Mammary epithelial cell (primary cell): ENCODE measurements at regions not wholly inside any gene's neighbourhood (a gene's known extent, or its start where the extent isn't known, plus 50 kb on each side); places are given as distances from the start of the nearest gene placed in this dataset.
"Not testable (repeated sequence)": the region's sequence is repeated elsewhere in the genome, so short reads cannot be mapped to it uniquely, and the experiment has no call there.

Experiments used
- EZH2 ChIP-seq: IDR thresholded peaks from 2 replicates; pipeline ENCODE4 v1.6.1; 2012; ENCODE audit warnings: low read length, inconsistent platforms, borderline replicate concordance
- TF ChIP-seq, protein P1 (sequence below), 2 donors: IDR thresholded peaks in 1 of 2; conservative IDR thresholded peaks in 1 of 2; 2 replicates each; pipeline ENCODE4 v1.5.1; 2011 to 2012; ENCODE audit warnings: inconsistent platforms in 2 of 2, low read length in 2 of 2, mild to moderate bottlenecking in 2 of 2, control low read depth in 1 of 2, low read depth in 1 of 2; ENCODE audit not compliant: insufficient read depth in 1 of 2; ENCODE audit errors: extremely low read depth in 1 of 2

DNA sequence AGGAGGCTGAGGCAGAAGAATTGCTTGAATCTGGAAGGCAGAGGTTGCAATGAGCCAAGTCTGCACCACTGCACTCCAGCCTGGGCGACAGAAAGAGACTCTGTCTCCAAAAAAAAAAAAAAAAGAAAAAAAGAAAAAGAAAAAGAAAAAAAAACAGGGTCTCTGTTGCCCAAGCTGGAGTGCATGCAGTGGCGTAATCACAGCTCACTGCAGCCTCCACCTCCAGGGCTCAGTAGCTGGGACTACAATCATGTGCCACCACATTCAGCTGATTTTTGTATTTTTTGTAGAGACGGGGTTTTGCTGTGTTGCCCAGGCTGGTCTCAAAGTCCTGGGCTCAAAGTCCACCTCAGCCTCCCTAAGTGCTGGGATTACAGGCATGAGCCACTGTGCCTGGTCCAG lies 94.0 kb upstream of the SERTAD2 start:
- TF ChIP-seq, protein P1, sequence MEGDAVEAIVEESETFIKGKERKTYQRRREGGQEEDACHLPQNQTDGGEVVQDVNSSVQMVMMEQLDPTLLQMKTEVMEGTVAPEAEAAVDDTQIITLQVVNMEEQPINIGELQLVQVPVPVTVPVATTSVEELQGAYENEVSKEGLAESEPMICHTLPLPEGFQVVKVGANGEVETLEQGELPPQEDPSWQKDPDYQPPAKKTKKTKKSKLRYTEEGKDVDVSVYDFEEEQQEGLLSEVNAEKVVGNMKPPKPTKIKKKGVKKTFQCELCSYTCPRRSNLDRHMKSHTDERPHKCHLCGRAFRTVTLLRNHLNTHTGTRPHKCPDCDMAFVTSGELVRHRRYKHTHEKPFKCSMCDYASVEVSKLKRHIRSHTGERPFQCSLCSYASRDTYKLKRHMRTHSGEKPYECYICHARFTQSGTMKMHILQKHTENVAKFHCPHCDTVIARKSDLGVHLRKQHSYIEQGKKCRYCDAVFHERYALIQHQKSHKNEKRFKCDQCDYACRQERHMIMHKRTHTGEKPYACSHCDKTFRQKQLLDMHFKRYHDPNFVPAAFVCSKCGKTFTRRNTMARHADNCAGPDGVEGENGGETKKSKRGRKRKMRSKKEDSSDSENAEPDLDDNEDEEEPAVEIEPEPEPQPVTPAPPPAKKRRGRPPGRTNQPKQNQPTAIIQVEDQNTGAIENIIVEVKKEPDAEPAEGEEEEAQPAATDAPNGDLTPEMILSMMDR (conservative IDR thresholded peaks at IDR 0.05 in 1 of 2, IDR thresholded peaks at IDR 0.05 in 1 of 2; ENCODE audit: extremely low read depth in 1 of 2, insufficient read depth in 1 of 2, low read depth in 1 of 2, low read length in 2 of 2): not testable (repeated sequence)
- not testable (repeated sequence) for TF ChIP-seq EZH2
